ENCODE measurements at regions not wholly inside any gene's neighbourhood (a gene's known extent, or its start where the extent isn't known, plus 50 kb on each side); places are given as distances from the start of the nearest gene placed in this dataset.

DNA sequence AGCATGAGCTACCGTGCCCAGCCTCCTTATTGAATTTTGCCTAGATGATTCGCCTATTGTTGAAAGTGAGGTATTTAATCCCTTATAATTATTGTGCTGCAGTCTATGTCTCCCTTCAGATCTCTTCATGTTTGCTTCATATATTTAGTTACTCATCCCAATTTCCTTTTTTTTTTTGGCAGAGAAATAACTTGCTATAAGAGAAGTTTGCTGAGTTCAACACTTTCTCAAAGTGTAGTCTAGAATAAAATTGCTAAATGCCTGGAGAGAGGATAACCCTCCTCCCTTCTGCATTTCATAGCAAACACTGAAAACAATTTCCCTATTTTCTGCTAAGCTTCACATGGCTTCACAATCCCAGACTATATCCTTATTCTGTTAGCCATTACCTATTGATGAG is 136.6 kb upstream of the CD180 start:
- Mint-ChIP-seq H3K27me3 (peaks cover 7% of the 10 kb centered on the region), H3K9me3 (no peaks in the 10 kb centered on the region), H3K36me3 (ENCODE audit: low read depth) (no peaks in the 10 kb centered on the region), H3K4me3 (no peak overlapping the region), H3K4me1 (no peaks in the 10 kb centered on the region), H3K27ac (no peak overlapping the region)
- intact Hi-C loops (cut with micrococcal nuclease) = no loop called here
- no peak for DNase-seq

DNA sequence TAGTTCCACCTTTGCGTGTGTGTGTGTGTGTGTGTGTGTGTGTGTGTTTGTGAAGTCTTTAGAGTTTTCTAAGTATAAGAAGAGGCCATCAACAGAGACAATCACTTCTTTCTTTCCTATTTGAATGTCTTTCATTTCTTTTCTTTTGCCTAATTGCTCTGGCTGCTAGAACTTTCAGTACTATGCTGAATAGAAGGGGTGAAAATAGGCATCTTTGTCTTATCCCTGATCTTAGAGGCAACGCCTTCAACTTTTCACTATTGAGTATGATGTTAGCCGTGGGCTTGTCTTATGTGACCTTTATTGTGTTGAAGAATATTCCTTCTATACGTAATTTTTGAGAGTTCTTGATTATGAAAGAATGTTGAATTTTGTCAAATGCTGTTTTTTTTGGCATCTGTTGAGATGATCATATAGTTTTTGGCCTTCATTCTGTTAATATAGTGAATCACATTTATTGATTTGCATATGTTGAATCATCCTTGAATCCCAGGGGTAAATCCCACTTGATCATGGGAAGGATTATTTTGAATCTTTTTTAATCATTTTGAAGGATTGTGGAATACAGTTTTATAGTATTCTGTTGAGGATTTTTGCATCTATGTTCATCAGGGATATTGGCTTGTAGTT is 134.8 kb upstream of the CD180 start:
- Mint-ChIP-seq H3K9me3 (no peaks in the 10 kb centered on the region), H3K27me3 (peaks cover 7% of the 10 kb centered on the region), H3K27ac (no peak overlapping the region), H3K36me3 (ENCODE audit: low read depth) (no peaks in the 10 kb centered on the region), H3K4me3 (no peak overlapping the region), H3K4me1 (no peaks in the 10 kb centered on the region)
- intact Hi-C loops (cut with micrococcal nuclease) = no loop called here
- no peak for DNase-seq

DNA sequence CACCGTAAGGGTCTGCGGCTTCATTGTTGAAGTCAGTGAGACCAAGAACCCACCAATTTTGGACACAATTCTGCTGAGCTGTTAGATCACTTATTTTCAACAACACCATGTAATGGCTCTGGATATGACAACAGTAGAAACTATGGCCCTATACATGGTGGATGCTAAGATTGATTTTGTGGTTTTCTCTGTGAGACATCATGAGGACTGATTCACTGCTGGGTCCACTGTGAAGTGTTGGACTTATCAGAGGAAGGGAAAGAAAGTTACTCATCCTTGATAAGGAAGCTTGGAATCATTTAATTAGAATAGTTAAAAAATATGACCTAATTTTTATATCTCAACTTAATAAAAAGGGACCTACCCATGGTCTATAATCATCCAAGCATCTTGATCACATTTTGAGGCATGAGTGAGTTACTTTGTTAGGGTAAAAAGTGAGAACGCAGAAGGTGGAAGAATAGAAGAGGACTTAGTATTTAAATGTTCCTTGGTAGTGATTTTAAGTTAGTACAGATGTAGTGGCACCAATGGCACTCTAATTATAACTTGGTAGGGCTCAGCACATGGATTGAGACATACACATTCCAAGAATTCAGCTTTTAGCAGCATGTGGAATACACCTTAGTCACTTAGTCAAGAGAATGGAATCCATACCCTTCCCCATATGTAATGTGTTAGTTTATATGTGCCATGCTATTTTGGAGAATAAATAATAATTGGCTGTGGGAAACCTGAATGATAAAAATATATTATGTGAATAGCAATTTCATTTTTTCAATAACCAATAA is 123.5 kb upstream of the CD180 start:
- Mint-ChIP-seq H3K4me3 (no peak overlapping the region), H3K27me3 (no peaks in the 10 kb centered on the region), H3K9me3 (peaks cover 13% of the 10 kb centered on the region), H3K4me1 (peaks cover 4% of the 10 kb centered on the region), H3K36me3 (ENCODE audit: low read depth) (no peaks in the 10 kb centered on the region), H3K27ac (no peak overlapping the region)
- intact Hi-C loops (cut with micrococcal nuclease) = no loop called here
- DNase-seq = no peak

DNA sequence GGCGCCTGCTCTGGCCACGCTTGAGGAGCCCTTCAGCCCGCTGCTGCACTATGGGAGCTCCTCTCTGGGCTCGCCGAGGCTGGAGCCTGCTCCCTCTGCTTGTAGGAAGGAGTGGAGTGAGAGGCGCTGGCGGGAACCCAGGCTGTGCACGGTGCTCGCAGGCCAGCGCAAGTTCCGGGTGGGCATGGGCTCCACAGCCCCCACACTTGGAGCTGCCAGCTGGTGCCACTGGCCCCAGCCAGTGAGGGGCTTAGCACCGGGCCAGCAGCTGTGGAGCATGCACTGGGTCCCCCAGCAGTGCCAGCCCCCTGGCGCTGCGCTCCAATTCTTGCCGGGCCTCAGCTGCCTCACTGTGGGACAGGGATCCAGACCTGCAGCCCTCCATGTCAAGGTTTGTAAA is 122.1 kb upstream of the CD180 start:
- no peak overlapping the region for H3K4me3 Mint-ChIP-seq
- H3K36me3 Mint-ChIP-seq (ENCODE audit: low read depth) = no peaks in the 10 kb centered on the region
- intact Hi-C loops (cut with micrococcal nuclease) = no loop called here
- H3K27ac Mint-ChIP-seq = no peak overlapping the region
- H3K27me3 Mint-ChIP-seq = no peaks in the 10 kb centered on the region
- DNase-seq = peak; percentile 41
- H3K9me3 Mint-ChIP-seq = peaks cover 16% of the 10 kb centered on the region
- peaks cover 4% of the 10 kb centered on the region for H3K4me1 Mint-ChIP-seq

DNA sequence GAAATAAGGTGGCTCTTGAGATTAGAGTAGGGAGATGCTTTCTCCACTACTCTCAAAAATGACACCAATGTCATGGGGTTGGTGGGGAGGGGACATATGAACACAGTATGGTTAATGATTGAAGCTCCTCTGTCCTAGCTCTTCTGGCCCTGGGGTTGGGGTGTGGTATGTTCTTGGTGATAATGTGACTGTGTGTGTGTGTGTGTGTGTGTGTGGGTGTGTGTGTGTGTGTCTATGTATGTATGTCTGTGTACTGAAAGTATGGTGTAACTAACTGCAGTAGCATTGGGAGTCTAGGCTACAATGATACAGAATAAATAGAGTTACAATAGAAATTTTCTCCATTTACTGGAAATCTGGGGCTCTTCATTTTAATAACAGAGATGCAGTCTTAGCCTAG is 121.0 kb upstream of the CD180 start:
- Mint-ChIP-seq H3K9me3 (peaks cover 23% of the 10 kb centered on the region), H3K4me3 (no peak overlapping the region), H3K4me1 (peaks cover 4% of the 10 kb centered on the region), H3K36me3 (ENCODE audit: low read depth) (no peaks in the 10 kb centered on the region), H3K27ac (no peak overlapping the region), H3K27me3 (no peaks in the 10 kb centered on the region)
- intact Hi-C loops (cut with micrococcal nuclease) = no loop called here
- DNase-seq = peak; percentile 40

DNA sequence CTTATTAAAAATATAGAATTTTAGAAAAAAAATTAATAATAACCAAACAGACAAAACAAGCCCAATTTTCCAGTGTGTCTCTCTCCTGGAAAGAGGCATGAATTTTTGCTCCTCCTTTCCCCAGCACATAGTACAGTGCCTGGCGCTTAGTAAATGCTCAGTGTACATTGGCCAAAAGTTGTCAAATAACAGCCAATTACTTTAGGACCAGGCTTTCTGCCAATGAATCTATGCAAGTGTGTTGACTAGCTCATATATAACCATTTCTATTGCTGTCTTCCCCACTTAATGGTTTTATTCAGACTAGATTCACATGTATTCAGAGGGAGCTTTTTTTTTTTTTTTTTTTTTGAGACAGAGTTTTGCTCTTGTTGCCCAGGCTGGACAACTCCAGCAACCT is 120.1 kb upstream of the CD180 start:
- Mint-ChIP-seq H3K36me3 (ENCODE audit: low read depth) (no peaks in the 10 kb centered on the region), H3K27ac (no peak overlapping the region), H3K4me1 (peaks cover 4% of the 10 kb centered on the region), H3K9me3 (peaks cover 26% of the 10 kb centered on the region), H3K4me3 (no peak overlapping the region), H3K27me3 (no peaks in the 10 kb centered on the region)
- intact Hi-C loops (cut with micrococcal nuclease) = no loop called here
- DNase-seq = peak; percentile 12

DNA sequence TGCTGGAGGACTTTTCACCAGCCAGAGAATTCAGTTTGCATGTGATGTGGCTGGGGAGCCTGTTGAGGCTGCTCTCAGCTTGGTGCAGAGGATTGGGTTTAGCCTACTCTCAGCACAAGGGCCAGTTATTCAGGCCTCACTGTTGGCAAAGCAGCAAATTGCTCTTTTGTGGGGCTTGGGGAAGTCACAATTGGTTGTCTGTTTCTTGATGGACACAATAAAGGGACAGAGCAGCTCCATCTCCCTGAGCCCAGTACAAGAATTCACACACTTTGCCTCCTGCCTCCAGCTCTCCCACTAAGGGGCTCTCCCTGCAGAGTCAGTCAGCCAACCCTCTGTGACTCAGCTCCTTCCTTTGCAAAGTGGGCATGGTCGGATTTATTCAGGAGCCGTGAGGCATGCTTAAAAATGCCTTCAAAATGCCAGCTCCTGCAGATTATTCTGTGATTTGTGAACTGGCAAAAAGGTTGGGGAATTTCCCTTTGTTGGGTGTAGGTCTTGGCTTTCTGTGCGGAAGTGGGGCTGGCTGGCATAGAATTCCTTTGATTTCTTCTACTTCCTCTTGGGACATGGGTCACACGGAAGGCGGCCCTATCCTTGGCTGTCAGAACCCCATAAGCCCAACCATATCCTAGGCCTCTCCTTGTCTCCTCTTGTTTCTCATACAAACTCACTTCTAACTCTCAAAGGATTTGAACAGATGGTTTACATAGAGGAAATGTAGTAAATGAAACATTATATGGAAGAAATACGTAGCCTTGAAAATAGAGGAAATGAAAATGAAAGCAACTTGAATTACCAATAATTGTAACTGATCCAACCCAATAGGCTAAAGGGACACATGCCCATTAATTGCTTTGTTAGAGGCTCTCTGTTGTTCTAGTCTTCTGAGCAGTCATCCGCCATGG is 118.7 kb upstream of the CD180 start:
- peak; percentile 51 for DNase-seq
- peaks cover 4% of the 10 kb centered on the region for H3K4me1 Mint-ChIP-seq
- no peak overlapping the region for H3K4me3 Mint-ChIP-seq
- intact Hi-C loops (cut with micrococcal nuclease) = no loop called here
- peaks cover 36% of the 10 kb centered on the region for H3K9me3 Mint-ChIP-seq
- H3K27ac Mint-ChIP-seq = no peak overlapping the region
- no peaks in the 10 kb centered on the region for H3K36me3 Mint-ChIP-seq (ENCODE audit: low read depth)
- peaks cover 4% of the 10 kb centered on the region for H3K27me3 Mint-ChIP-seq

DNA sequence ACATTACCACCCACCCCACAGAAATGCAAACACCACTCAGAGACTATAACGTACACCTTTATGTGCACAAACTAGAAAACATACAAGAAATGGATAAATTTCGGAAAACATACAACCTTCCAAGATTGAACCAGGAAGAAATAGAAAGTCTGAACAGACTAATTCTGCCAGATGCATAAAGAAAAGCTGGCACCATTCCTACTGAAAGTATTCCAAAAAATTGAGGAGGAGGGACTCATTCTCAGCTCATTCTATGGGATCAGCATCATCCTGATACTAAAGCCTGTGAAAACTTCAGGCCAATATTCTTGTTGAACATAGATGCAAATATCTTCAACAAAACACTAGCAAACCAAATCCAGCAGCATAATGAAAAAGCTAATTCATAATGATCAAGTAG is 115.1 kb upstream of the CD180 start:
- intact Hi-C loops (cut with micrococcal nuclease) = no loop called here
- no peak for DNase-seq
- Mint-ChIP-seq H3K4me3 (no peak overlapping the region), H3K36me3 (ENCODE audit: low read depth) (no peaks in the 10 kb centered on the region), H3K9me3 (peaks cover 36% of the 10 kb centered on the region), H3K27me3 (peaks cover 4% of the 10 kb centered on the region), H3K4me1 (peaks cover 12% of the 10 kb centered on the region), H3K27ac (no peak overlapping the region)

DNA sequence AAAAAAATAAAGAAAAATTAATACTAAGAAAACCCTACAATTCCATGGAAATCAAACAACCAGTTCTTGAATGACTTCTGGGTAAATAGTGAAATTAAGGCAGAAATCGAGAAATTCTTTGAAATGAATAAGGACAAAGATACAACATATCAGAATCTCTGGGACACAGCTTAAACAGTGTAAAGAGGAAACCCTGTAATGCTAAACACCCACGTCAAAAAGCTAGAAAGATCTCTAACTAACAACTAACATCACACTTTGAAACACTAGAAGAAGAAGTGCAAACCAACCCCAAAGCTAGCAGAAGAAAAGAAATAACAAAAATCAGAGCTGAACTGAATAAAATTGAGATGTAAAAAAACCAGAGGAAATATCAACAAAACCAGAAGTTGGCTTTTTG is 114.6 kb upstream of the CD180 start:
- Mint-ChIP-seq H3K4me3 (no peak overlapping the region), H3K4me1 (peaks cover 16% of the 10 kb centered on the region), H3K27me3 (peaks cover 4% of the 10 kb centered on the region), H3K9me3 (peaks cover 36% of the 10 kb centered on the region), H3K27ac (no peak overlapping the region), H3K36me3 (ENCODE audit: low read depth) (no peaks in the 10 kb centered on the region)
- intact Hi-C loops (cut with micrococcal nuclease) = no loop called here
- no peak for DNase-seq

DNA sequence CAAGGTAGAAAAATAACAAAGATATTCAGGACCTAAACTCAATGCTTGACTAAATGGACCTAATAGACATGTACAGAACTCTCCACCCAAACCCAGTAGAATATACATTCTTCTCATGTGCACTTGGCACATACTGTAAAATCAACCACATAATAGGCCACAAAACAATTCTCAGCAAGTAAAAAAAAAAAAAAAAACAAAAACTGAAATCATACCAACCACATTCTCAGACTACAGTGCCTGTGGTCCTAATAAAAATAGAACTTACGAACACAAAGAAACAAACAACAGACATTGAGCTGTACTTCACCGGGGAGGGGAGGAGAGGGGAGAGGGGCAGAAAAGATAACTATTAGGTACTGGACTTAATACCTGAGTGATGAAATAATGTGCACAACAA is 114.1 kb upstream of the CD180 start:
- intact Hi-C loops (cut with micrococcal nuclease) = no loop called here
- H3K4me3 Mint-ChIP-seq = no peak overlapping the region
- peaks cover 4% of the 10 kb centered on the region for H3K27me3 Mint-ChIP-seq
- H3K9me3 Mint-ChIP-seq = peaks cover 34% of the 10 kb centered on the region
- no peak for DNase-seq
- peaks cover 17% of the 10 kb centered on the region for H3K4me1 Mint-ChIP-seq
- no peaks in the 10 kb centered on the region for H3K36me3 Mint-ChIP-seq (ENCODE audit: low read depth)
- no peak overlapping the region for H3K27ac Mint-ChIP-seq

DNA sequence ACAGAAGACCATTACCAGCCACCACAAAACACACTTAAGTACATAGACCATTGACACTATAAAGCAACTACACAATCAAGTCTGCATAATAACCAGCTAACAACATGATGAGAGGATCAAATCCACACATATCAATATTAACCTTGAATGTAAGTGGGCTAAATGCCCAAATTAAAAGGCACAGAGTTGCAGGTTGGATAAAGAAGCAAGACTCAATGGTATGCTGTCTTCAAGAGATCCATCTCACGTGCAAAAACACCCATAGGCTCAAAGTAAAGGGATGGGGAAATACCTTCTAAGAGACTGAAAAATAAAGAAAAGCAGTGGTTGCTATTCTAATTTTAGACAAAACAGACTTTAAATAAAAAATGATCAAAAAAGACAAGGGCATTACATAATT is 113.6 kb upstream of the CD180 start:
- Mint-ChIP-seq H3K27ac (no peak overlapping the region), H3K27me3 (peaks cover 4% of the 10 kb centered on the region), H3K4me1 (peaks cover 14% of the 10 kb centered on the region), H3K36me3 (ENCODE audit: low read depth) (no peaks in the 10 kb centered on the region), H3K9me3 (peaks cover 28% of the 10 kb centered on the region), H3K4me3 (no peak overlapping the region)
- intact Hi-C loops (cut with micrococcal nuclease) = no loop called here
- no peak for DNase-seq

DNA sequence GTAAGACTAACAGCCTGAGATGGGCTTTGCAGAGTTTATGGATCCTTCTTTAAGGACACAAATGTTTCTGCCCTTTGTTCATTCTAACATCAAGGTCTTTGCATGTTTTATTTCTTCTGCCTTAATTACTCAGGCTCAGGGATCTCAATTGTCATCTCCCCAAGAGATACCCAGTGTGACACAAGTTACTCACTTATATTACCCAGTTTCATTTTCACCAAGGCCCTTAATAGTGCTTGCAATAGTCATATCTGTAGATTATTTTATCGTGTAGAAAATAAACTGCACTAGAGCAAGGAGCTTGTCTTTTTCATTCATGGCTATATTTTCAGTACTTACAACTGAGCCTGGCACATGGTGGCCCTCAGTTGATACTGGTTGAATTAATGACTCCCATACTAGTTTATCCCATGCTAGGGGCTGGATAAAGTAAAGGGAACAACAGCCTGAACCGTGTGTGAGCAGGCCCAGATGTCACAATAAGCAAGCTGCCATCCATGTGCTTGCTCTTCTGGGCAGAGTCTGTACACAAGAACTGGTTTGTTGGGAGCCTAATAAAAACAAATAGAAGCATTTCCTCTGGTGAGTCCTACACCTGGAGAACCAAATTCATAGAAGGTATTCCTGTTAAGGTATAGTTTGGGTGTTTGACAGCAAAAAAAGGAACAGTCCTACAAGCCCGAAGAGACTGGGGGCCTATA is 112.5 kb upstream of the CD180 start:
- H3K4me3 Mint-ChIP-seq = no peak overlapping the region
- peaks cover 14% of the 10 kb centered on the region for H3K4me1 Mint-ChIP-seq
- DNase-seq = no peak
- intact Hi-C loops (cut with micrococcal nuclease) = no loop called here
- H3K27ac Mint-ChIP-seq = no peak overlapping the region
- H3K9me3 Mint-ChIP-seq = peaks cover 25% of the 10 kb centered on the region
- peaks cover 4% of the 10 kb centered on the region for H3K27me3 Mint-ChIP-seq
- H3K36me3 Mint-ChIP-seq (ENCODE audit: low read depth) = no peaks in the 10 kb centered on the region

DNA sequence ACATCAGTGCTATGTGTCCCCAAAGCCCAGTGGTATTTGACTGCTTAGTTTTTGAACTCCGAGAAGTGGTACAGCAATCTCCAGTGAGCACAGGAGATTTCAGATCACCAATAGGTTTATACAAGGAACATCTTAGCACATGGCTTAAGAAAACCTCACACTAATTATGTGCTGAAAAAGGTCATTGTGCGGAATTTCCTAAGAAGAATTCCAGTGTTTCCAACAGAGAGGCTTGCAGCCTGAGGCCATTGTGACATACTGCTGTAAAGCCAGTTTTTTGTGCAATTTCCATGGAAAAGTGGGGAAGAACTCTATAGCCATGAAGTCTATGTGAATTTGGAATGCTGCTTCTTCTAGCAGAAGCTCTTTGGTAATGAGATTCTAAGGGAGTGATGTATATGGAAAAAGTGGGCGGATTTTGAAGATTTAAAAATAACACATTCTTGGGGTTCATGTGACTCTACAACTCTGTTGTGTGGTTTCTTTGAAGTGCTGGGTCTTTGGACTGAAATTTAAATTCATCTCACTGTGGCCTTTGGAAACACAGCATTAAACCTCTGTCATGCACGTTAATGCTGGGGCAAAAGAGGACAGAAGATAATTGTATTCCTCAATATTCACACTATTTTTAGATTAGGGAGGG is 110.5 kb upstream of the CD180 start:
- Mint-ChIP-seq H3K4me1 (peaks cover 14% of the 10 kb centered on the region), H3K27me3 (peaks cover 4% of the 10 kb centered on the region), H3K9me3 (peaks cover 18% of the 10 kb centered on the region), H3K4me3 (no peak overlapping the region), H3K36me3 (ENCODE audit: low read depth) (no peaks in the 10 kb centered on the region), H3K27ac (no peak overlapping the region)
- DNase-seq = no peak
- intact Hi-C loops (cut with micrococcal nuclease) = no loop called here
